ENCODE measurements at regions not wholly inside any gene's neighbourhood (a gene's known extent, or its start where the extent isn't known, plus 50 kb on each side); places are given as distances from the start of the nearest gene placed in this dataset.

- no peak overlapping the region for H3K4me2 ChIP-seq (ENCODE audit: low read length)
- no peak overlapping the region for H2AFZ ChIP-seq (ENCODE audit: low read depth, low read length)
- TF ChIP-seq CTCF (IDR thresholded peaks at IDR 0.05; ENCODE audit: low read depth, low read length) = no peak
- H4K20me1 ChIP-seq (ENCODE audit: insufficient read depth, low read length) = no peaks in the 10 kb centered on the region
- H3K79me2 ChIP-seq (ENCODE audit: low read length) = no peaks in the 10 kb centered on the region
- H3K27ac ChIP-seq (ENCODE audit: low read length) = no peak overlapping the region
- no peak overlapping the region for H3K9ac ChIP-seq (ENCODE audit: low read length)
- H3K27me3 ChIP-seq (ENCODE audit: low read depth, low read length) = no peaks in the 10 kb centered on the region
- no peaks in the 10 kb centered on the region for H3K9me3 ChIP-seq (ENCODE audit: insufficient read depth, low read length)
- no peak overlapping the region for H3K4me3 ChIP-seq (ENCODE audit: low read length)
- H3K36me3 ChIP-seq (replicated peaks; ENCODE audit: low read depth, low read length) = no peaks in the 10 kb centered on the region
- H3K4me1 ChIP-seq (ENCODE audit: low read length) = no peaks in the 10 kb centered on the region
Observed at GRCh38 chr16:86709103-86709502, 130.8 kb downstream of the FOXL1 start.

- no peaks in the 10 kb centered on the region for H3K36me3 ChIP-seq (replicated peaks; ENCODE audit: low read depth, low read length)
- H2AFZ ChIP-seq (ENCODE audit: low read depth, low read length) = no peak overlapping the region
- TF ChIP-seq CTCF (IDR thresholded peaks at IDR 0.05; ENCODE audit: low read depth, low read length) = no peak
- TF ChIP-seq EZH2phosphoT487 (IDR thresholded peaks at IDR 0.05; ENCODE audit: low read depth) = no peak
- no peak overlapping the region for H3K27ac ChIP-seq (ENCODE audit: low read length)
- no peaks in the 10 kb centered on the region for H3K4me1 ChIP-seq (ENCODE audit: low read length)
- H3K79me2 ChIP-seq (ENCODE audit: low read length) = no peaks in the 10 kb centered on the region
- no peaks in the 10 kb centered on the region for H3K27me3 ChIP-seq (ENCODE audit: low read depth, low read length)
- H3K9ac ChIP-seq (ENCODE audit: low read length) = no peak overlapping the region
- no peaks in the 10 kb centered on the region for H3K9me3 ChIP-seq (ENCODE audit: insufficient read depth, low read length)
- H3K4me2 ChIP-seq (ENCODE audit: low read length) = no peak overlapping the region
- H3K4me3 ChIP-seq (ENCODE audit: low read length) = no peak overlapping the region
- no peaks in the 10 kb centered on the region for H4K20me1 ChIP-seq (ENCODE audit: insufficient read depth, low read length)
Observed at GRCh38 chr16:86709902-86710601, 131.7 kb downstream of the FOXL1 start.

- H3K36me3 ChIP-seq (replicated peaks; ENCODE audit: low read depth, low read length) = no peaks in the 10 kb centered on the region
- H3K4me1 ChIP-seq (ENCODE audit: low read length) = no peaks in the 10 kb centered on the region
- no peaks in the 10 kb centered on the region for H4K20me1 ChIP-seq (ENCODE audit: insufficient read depth, low read length)
- no peaks in the 10 kb centered on the region for H3K27me3 ChIP-seq (ENCODE audit: low read depth, low read length)
- TF ChIP-seq EZH2phosphoT487 (IDR thresholded peaks at IDR 0.05; ENCODE audit: low read depth) (no peak), CTCF (IDR thresholded peaks at IDR 0.05; ENCODE audit: low read depth, low read length) (no peak)
- no peaks in the 10 kb centered on the region for H3K79me2 ChIP-seq (ENCODE audit: low read length)
- no peak overlapping the region for H3K9ac ChIP-seq (ENCODE audit: low read length)
- no peak overlapping the region for H2AFZ ChIP-seq (ENCODE audit: low read depth, low read length)
- no peak overlapping the region for H3K4me3 ChIP-seq (ENCODE audit: low read length)
- no peaks in the 10 kb centered on the region for H3K9me3 ChIP-seq (ENCODE audit: insufficient read depth, low read length)
- no peak overlapping the region for H3K27ac ChIP-seq (ENCODE audit: low read length)
- no peak overlapping the region for H3K4me2 ChIP-seq (ENCODE audit: low read length)
Observed at GRCh38 chr16:86710602-86710950, 132.2 kb downstream of the FOXL1 start.

- H3K36me3 ChIP-seq (replicated peaks; ENCODE audit: low read depth, low read length) = no peaks in the 10 kb centered on the region
- TF ChIP-seq EZH2phosphoT487 (IDR thresholded peaks at IDR 0.05; ENCODE audit: low read depth) (no peak), CTCF (IDR thresholded peaks at IDR 0.05; ENCODE audit: low read depth, low read length) (no peak)
Observed at GRCh38 chr16:86712158-86713009, 134.0 kb downstream of the FOXL1 start.

More at GRCh38 chr16:86712158-86713009, 134.0 kb downstream of the FOXL1 start:
- Histone ChIP-seq H3K27ac (ENCODE audit: low read length) (no peak overlapping the region), H3K9ac (ENCODE audit: low read length) (no peak overlapping the region), H3K9me3 (ENCODE audit: insufficient read depth, low read length) (no peaks in the 10 kb centered on the region), H4K20me1 (ENCODE audit: insufficient read depth, low read length) (no peaks in the 10 kb centered on the region), H3K4me2 (ENCODE audit: low read length) (no peak overlapping the region), H3K4me1 (ENCODE audit: low read length) (no peaks in the 10 kb centered on the region), H3K4me3 (ENCODE audit: low read length) (no peak overlapping the region), H3K27me3 (ENCODE audit: low read depth, low read length) (no peaks in the 10 kb centered on the region), H2AFZ (ENCODE audit: low read depth, low read length) (no peak overlapping the region), H3K79me2 (ENCODE audit: low read length) (no peaks in the 10 kb centered on the region)
